ENCODE measurements at regions not wholly inside any gene's neighbourhood (a gene's known extent, or its start where the extent isn't known, plus 50 kb on each side); places are given as distances from the start of the nearest gene placed in this dataset.
"Not testable (repeated sequence)": the region's sequence is repeated elsewhere in the genome, so short reads cannot be mapped to it uniquely, and the experiment has no call there.

- DNase-seq, result no peak
Measured at GRCh38 chr18:10321576-10321975, 132.9 kb upstream of the APCDD1 start.

- no peak for DNase-seq
Measured at GRCh38 chr18:10322004-10322403, 132.4 kb upstream of the APCDD1 start.

GRCh38 chr18:10322435-10322834 is 132.0 kb upstream of the APCDD1 start:
- no peak for DNase-seq

- no peak for DNase-seq
Measured at GRCh38 chr18:10329101-10329500, 125.3 kb upstream of the APCDD1 start.

GRCh38 chr18:10330428-10330827 is 124.0 kb upstream of the APCDD1 start:
- DNase-seq, result no peak

GRCh38 chr18:10332452-10332851 is 122.0 kb upstream of the APCDD1 start:
- no peak for DNase-seq

GRCh38 chr18:10336749-10337350 is 117.6 kb upstream of the APCDD1 start:
- no peak for DNase-seq

GRCh38 chr18:10340821-10341220 is 113.6 kb upstream of the APCDD1 start:
- no peak for DNase-seq

GRCh38 chr18:10343778-10344177 is 110.7 kb upstream of the APCDD1 start:
- DNase-seq, result no peak

GRCh38 chr18:10346749-10347415 is 107.6 kb upstream of the APCDD1 start:
- no peak for DNase-seq

GRCh38 chr18:10349561-10349960 is 104.9 kb upstream of the APCDD1 start:
- no peak for DNase-seq

- no peak for DNase-seq
Measured at GRCh38 chr18:10350661-10351060, 103.8 kb upstream of the APCDD1 start.

GRCh38 chr18:10351219-10351818 is 103.1 kb upstream of the APCDD1 start:
- no peak for DNase-seq

- DNase-seq, result no peak
Measured at GRCh38 chr18:10351858-10352257, 102.6 kb upstream of the APCDD1 start.

GRCh38 chr18:10352671-10353070 is 101.8 kb upstream of the APCDD1 start:
- DNase-seq, result no peak

- DNase-seq, result no peak
Measured at GRCh38 chr18:10353791-10354190, 100.6 kb upstream of the APCDD1 start.

- no peak for DNase-seq
Measured at GRCh38 chr18:10354241-10354811, 100.1 kb upstream of the APCDD1 start.

GRCh38 chr18:10354890-10355289 is 99.5 kb upstream of the APCDD1 start:
- DNase-seq, result no peak

- DNase-seq, result not testable (repeated sequence)
Measured at GRCh38 chr18:10356999-10357398, 97.4 kb upstream of the APCDD1 start.

- no peak for DNase-seq
Measured at GRCh38 chr18:10361660-10362059, 92.8 kb upstream of the APCDD1 start.

- no peak for DNase-seq
Measured at GRCh38 chr18:10365021-10365500, 89.4 kb upstream of the APCDD1 start.

- DNase-seq, result no peak
Measured at GRCh38 chr18:10365901-10366300, 88.5 kb upstream of the APCDD1 start.

- no peak for DNase-seq
Measured at GRCh38 chr18:10367836-10368235, 86.6 kb upstream of the APCDD1 start.

All from CD4-positive, alpha-beta T cell treated with Interleukin-15 for 1 hour (primary cell).